Activated CD4-positive, alpha-beta T cell treated with anti-CD3 and anti-CD28 coated beads, Interleukin-2, amount 10 ng/mL, durations not matched to agents 7 days and 5 days (primary cell): ENCODE measurements at regions not wholly inside any gene's neighbourhood (a gene's known extent, or its start where the extent isn't known, plus 50 kb on each side); places are given as distances from the start of the nearest gene placed in this dataset.
"Not testable (repeated sequence)": the region's sequence is repeated elsewhere in the genome, so short reads cannot be mapped to it uniquely, and the experiment has no call there.

Experiments used
- CTCF ChIA-PET: fragments of 350-600 bp; sonication (Branson Sonifier 250); formaldehyde crosslinking; loops from one replicate; lab custom pipeline; 2021; ENCODE audit warnings: antibody characterized with exemption; lab: Charles Lee
- POLR2A ChIA-PET: fragments of 350-600 bp; sonication (Branson Sonifier 250); formaldehyde crosslinking; loops from one replicate; lab custom pipeline; 2021; ENCODE audit warnings: antibody characterized with exemption; lab: Charles Lee
- DNase-seq: peaks from one replicate; pipeline ENCODE4 v3.0.0-alpha.2; 2020
- H3K27ac Mint-ChIP-seq: one replicate; pipeline ENCODE4 v1.8.0; 2021; ENCODE audit warnings: mild to moderate bottlenecking, moderate library complexity, mixed read lengths
- H3K27me3 Mint-ChIP-seq: one replicate; pipeline ENCODE4 v1.8.0; 2021; ENCODE audit warnings: mixed read lengths
- H3K36me3 Mint-ChIP-seq: one replicate; pipeline ENCODE4 v1.8.0; 2021; ENCODE audit warnings: low read depth, mixed read lengths
- H3K4me1 Mint-ChIP-seq: one replicate; pipeline ENCODE4 v1.8.0; 2021; ENCODE audit warnings: mixed read lengths
- H3K4me3 Mint-ChIP-seq: one replicate; pipeline ENCODE4 v1.8.0; 2021; ENCODE audit warnings: mild to moderate bottlenecking, moderate library complexity, mixed read lengths
- H3K9me3 Mint-ChIP-seq: one replicate; pipeline ENCODE4 v1.8.0; 2021; ENCODE audit warnings: mixed read lengths

GRCh38 chr5:144028636-144029035 is 141.8 kb downstream of the YIPF5 start:
- H3K9me3 Mint-ChIP-seq = no peaks in the 10 kb centered on the region
- no peak for DNase-seq
- peaks cover 3% of the 10 kb centered on the region for H3K27me3 Mint-ChIP-seq
- H3K4me1 Mint-ChIP-seq = no peaks in the 10 kb centered on the region
- POLR2A ChIA-PET = no interaction called here
- H3K27ac Mint-ChIP-seq = no peak overlapping the region
- no peak overlapping the region for H3K4me3 Mint-ChIP-seq
- H3K36me3 Mint-ChIP-seq = no peaks in the 10 kb centered on the region
- CTCF ChIA-PET = no interaction called here

DNA sequence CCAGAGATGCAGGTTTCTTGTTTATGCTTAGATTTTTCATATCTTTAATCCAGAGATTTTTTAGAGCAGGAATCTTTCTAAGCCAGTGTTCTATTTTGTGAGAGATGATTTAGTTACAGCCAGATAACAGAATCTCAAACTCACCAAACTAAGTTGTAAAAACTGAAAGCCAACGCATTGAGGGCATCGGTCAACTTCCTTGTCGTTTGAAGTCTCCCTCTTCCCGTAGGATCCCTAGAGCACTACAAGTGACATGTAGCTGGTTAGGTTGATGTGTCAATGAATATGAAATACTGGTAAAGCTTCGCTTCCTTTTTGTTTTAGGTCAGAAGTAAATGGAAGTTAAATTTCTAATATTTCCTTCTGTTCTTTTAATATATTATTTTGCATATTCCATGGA is 139.6 kb downstream of the YIPF5 start:
- Mint-ChIP-seq H3K9me3 (no peaks in the 10 kb centered on the region), H3K27me3 (peaks cover 6% of the 10 kb centered on the region), H3K36me3 (no peaks in the 10 kb centered on the region), H3K4me3 (no peak overlapping the region), H3K4me1 (no peaks in the 10 kb centered on the region), H3K27ac (no peak overlapping the region)
- POLR2A ChIA-PET = no interaction called here
- no peak for DNase-seq
- CTCF ChIA-PET = no interaction called here

DNA sequence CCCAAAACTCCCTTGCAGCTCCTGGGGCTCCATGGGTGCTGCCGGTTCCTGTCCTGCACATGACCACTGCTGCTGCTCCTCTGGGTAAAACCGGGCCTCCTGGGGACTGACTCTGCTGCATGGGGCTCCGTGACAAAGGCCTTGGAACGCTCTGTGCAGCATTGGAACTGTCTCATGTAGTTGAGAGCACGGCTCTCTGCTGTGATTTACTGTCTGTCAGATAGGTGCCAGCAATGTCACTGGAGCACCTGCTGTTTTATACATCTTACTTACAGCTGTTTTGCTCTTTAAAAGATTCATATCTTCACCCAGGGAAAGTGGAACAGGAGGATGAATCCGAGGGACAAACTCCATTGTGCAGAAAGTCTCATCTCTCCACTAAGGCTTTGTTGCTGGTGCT is 138.1 kb downstream of the YIPF5 start:
- H3K27ac Mint-ChIP-seq = no peak overlapping the region
- CTCF ChIA-PET = no interaction called here

DNA sequence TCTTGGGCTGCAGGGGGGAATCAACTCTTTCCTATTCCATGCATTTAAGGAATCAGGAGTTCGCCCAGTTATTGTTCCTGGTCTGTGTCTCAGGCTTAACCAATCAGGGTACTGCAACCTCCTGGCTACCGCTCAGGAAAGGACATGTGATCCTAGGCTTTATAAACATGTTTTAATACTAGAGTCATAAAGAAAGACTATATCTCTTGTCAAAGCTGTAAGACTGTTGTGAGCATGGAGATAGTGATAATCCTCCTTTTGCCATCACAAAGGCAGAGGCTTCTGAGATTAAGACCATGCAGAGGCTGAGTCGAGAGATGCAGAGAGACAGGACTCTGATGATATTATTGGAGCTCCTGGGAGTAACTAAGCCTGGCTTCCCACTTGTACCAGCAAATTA is 137.0 kb downstream of the YIPF5 start:
- H3K27ac Mint-ChIP-seq = no peak overlapping the region
- no peaks in the 10 kb centered on the region for H3K4me1 Mint-ChIP-seq
- CTCF ChIA-PET = interaction anchor here (0.6 kb wide), 1 partner anchor 91 kb away, joined by 3 read pairs; no protein-coding TSS in a partner anchor

More for the DNA sequence above, 138.1 kb downstream of the YIPF5 start:
- peaks cover 6% of the 10 kb centered on the region for H3K27me3 Mint-ChIP-seq
- no peak for DNase-seq
- no peaks in the 10 kb centered on the region for H3K36me3 Mint-ChIP-seq
- no peak overlapping the region for H3K4me3 Mint-ChIP-seq
- no peaks in the 10 kb centered on the region for H3K9me3 Mint-ChIP-seq
- POLR2A ChIA-PET = no interaction called here
- H3K4me1 Mint-ChIP-seq = no peaks in the 10 kb centered on the region

DNA sequence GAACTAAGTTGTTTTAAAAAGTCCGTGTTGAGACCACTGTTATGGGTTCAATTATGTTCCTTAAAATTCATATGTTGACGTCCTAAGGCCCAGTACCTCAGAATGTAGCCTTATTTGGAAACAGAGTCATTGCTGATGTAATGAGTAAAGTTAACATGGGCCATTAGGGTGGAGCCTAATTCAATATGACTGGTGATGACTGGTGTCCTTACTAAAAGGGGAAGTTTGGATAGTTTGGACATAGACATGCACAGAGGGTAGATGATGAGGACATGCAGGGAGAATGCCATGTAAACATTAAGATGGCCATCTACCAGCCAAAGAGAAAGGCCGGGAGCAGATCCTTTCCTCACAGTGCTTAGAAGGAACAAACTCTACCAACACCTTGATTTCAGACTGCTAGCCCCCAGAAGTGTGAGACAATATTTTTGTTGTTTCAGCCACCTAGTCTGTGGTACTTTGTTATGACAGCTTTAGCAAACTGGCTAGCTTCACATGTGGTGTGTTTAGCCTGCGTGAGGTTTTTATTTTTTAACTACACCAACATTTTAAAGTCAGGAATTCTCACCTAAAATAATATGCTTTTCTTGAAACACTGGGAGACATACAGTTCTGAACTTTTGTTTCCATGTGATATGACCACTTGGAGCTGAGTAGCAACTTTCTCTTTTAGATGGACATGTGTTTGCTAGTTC is 135.3 kb downstream of the YIPF5 start:
- no peaks in the 10 kb centered on the region for H3K9me3 Mint-ChIP-seq
- POLR2A ChIA-PET = no interaction called here
- H3K27ac Mint-ChIP-seq = no peak overlapping the region

More for the DNA sequence above, 137.0 kb downstream of the YIPF5 start:
- no peak for DNase-seq
- H3K4me3 Mint-ChIP-seq = no peak overlapping the region
- no peaks in the 10 kb centered on the region for H3K9me3 Mint-ChIP-seq
- H3K36me3 Mint-ChIP-seq = no peaks in the 10 kb centered on the region
- POLR2A ChIA-PET = no interaction called here
- peaks cover 6% of the 10 kb centered on the region for H3K27me3 Mint-ChIP-seq

DNA sequence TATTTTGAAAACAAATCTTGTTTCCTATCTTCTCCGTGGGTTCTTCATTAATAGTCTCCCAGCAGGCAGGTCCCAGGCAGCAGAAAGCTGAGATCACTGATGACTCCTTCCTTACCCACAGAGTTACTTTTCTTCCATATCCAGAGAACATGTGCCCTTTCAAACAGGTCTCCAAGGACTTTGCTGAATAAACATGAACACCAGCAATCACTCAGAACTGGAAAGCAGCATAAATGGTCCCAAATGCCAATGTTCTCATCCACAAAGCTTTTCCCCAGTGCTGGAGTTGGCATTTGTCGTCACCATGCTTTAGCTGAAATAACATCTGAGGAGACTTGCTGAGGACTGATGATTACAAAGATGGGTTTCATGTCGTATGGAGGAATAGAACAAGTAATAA is 134.0 kb downstream of the YIPF5 start:
- Mint-ChIP-seq H3K4me1 (no peaks in the 10 kb centered on the region), H3K4me3 (no peak overlapping the region), H3K27me3 (peaks cover 6% of the 10 kb centered on the region), H3K36me3 (no peaks in the 10 kb centered on the region), H3K9me3 (no peaks in the 10 kb centered on the region), H3K27ac (no peak overlapping the region)
- CTCF ChIA-PET = no interaction called here
- no peak for DNase-seq
- POLR2A ChIA-PET = no interaction called here

More for the DNA sequence above, 135.3 kb downstream of the YIPF5 start:
- no peaks in the 10 kb centered on the region for H3K4me1 Mint-ChIP-seq
- H3K27me3 Mint-ChIP-seq = peaks cover 6% of the 10 kb centered on the region
- DNase-seq = no peak
- no peak overlapping the region for H3K4me3 Mint-ChIP-seq
- no peaks in the 10 kb centered on the region for H3K36me3 Mint-ChIP-seq
- CTCF ChIA-PET = no interaction called here

- ChIA-PET POLR2A (no interaction called here), CTCF (no interaction called here)
- DNase-seq = no peak
- Mint-ChIP-seq H3K4me1 (no peaks in the 10 kb centered on the region), H3K4me3 (no peak overlapping the region), H3K27ac (no peak overlapping the region), H3K9me3 (no peaks in the 10 kb centered on the region), H3K27me3 (peaks cover 2% of the 10 kb centered on the region), H3K36me3 (no peaks in the 10 kb centered on the region)
Measured at GRCh38 chr5:144040615-144041305, 129.7 kb downstream of the YIPF5 start.

- H3K27ac Mint-ChIP-seq = no peak overlapping the region
- POLR2A ChIA-PET = no interaction called here
Measured at GRCh38 chr5:144042156-144042555, 128.3 kb downstream of the YIPF5 start.

DNA sequence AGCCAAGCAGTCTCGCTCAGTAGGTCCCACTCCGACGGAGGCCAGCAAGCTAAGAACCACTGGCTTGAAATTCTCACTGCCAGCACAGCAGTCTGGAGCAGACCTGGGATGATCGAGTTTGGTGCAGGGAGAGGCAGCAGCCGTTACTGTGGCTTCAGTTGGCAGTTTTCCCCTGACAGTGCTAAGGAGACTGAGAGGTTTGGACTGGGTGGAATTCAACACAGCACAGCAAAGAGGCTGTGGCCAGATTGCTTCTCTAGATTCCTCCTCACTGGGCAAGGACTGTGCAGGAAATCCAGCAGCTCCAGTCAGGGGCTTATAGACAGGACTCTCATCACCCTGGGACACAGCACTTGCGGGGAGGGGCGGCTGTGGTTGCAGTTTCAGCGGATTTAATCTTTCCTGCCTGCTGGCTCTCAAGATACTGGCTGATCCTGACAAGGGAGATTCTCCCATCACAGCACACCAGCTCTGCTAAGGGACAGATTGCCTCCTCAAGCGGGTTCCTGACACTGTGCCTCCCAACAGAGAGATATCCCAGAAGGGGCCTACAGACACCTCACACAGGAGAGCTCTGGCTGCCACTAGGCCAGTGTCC is 122.1 kb downstream of the YIPF5 start:
- ChIA-PET POLR2A (no interaction called here), CTCF (no interaction called here)
- no peak overlapping the region for H3K4me3 Mint-ChIP-seq
- no peaks in the 10 kb centered on the region for H3K4me1 Mint-ChIP-seq
- no peak overlapping the region for H3K27ac Mint-ChIP-seq
- no peaks in the 10 kb centered on the region for H3K9me3 Mint-ChIP-seq
- DNase-seq = no peak
- peaks cover 2% of the 10 kb centered on the region for H3K27me3 Mint-ChIP-seq
- no peaks in the 10 kb centered on the region for H3K36me3 Mint-ChIP-seq

More at GRCh38 chr5:144042156-144042555, 128.3 kb downstream of the YIPF5 start:
- H3K4me3 Mint-ChIP-seq = no peak overlapping the region
- H3K9me3 Mint-ChIP-seq = no peaks in the 10 kb centered on the region
- H3K4me1 Mint-ChIP-seq = no peaks in the 10 kb centered on the region
- H3K27me3 Mint-ChIP-seq = peaks cover 2% of the 10 kb centered on the region
- CTCF ChIA-PET = no interaction called here
- no peaks in the 10 kb centered on the region for H3K36me3 Mint-ChIP-seq
- DNase-seq = no peak

GRCh38 chr5:144055391-144055790 is 115.1 kb downstream of the YIPF5 start:
- DNase-seq, H3K4me3 Mint-ChIP-seq, H3K4me1 Mint-ChIP-seq, H3K27me3 Mint-ChIP-seq, POLR2A ChIA-PET, H3K27ac Mint-ChIP-seq, H3K9me3 Mint-ChIP-seq, H3K36me3 Mint-ChIP-seq: not testable (repeated sequence)
- CTCF ChIA-PET = interaction anchor here (1.4 kb wide), 1 partner anchor 11 kb away, joined by 4 read pairs; no protein-coding TSS in a partner anchor

- CTCF ChIA-PET, H3K4me3 Mint-ChIP-seq, H3K36me3 Mint-ChIP-seq, H3K27me3 Mint-ChIP-seq, POLR2A ChIA-PET, H3K9me3 Mint-ChIP-seq, H3K27ac Mint-ChIP-seq, H3K4me1 Mint-ChIP-seq, DNase-seq: not testable (repeated sequence)
Measured at GRCh38 chr5:144060091-144060490, 110.4 kb downstream of the YIPF5 start.

GRCh38 chr5:144060598-144060997 is 109.9 kb downstream of the YIPF5 start:
- no peak for DNase-seq
- POLR2A ChIA-PET = no interaction called here

DNA sequence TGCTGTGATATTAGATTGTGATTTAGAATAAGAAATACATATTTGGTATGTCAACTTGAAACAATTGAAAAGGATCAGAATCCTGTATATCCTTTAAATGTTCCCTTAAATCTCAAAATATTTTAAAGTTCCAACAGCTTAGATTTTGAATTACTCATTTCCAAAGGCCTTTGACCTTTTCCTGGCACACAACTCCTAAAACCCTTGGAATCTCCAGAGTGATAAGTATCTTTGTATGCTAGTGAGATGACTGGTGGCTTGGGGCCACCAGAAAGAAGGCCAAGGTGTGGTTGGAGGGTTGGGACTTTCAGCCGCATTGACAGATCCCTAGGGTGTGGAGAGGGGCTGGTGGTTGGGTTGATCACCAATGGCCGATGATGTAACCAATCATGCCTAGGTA is 104.7 kb downstream of the YIPF5 start:
- H3K36me3 Mint-ChIP-seq = no peaks in the 10 kb centered on the region
- ChIA-PET CTCF (no interaction called here), POLR2A (no interaction called here)
- peaks cover 4% of the 10 kb centered on the region for H3K9me3 Mint-ChIP-seq
- H3K4me3 Mint-ChIP-seq = no peak overlapping the region
- H3K27me3 Mint-ChIP-seq = no peaks in the 10 kb centered on the region
- DNase-seq = no peak
- no peak overlapping the region for H3K27ac Mint-ChIP-seq
- H3K4me1 Mint-ChIP-seq = no peaks in the 10 kb centered on the region

More at GRCh38 chr5:144060598-144060997, 109.9 kb downstream of the YIPF5 start:
- H3K36me3 Mint-ChIP-seq = no peaks in the 10 kb centered on the region
- peaks cover 4% of the 10 kb centered on the region for H3K27me3 Mint-ChIP-seq
- H3K27ac Mint-ChIP-seq = no peak overlapping the region
- CTCF ChIA-PET = interaction anchor here (0.6 kb wide), 1 partner anchor 156 kb away, joined by 5 read pairs; no protein-coding TSS in a partner anchor
- H3K4me3 Mint-ChIP-seq = no peak overlapping the region
- H3K4me1 Mint-ChIP-seq = no peaks in the 10 kb centered on the region
- H3K9me3 Mint-ChIP-seq = peaks cover 6% of the 10 kb centered on the region
